Body of pancreas (tissue), 4 donors: ENCODE measurements at regions not wholly inside any gene's neighbourhood (a gene's known extent, or its start where the extent isn't known, plus 50 kb on each side); places are given as distances from the start of the nearest gene placed in this dataset.

Source experiments
- ATAC-seq: fragments of 150-250 bp; one replicate; pipeline ENCODE4 v1.9.1; 2016
- DNase-seq, 4 donors: peaks; one replicate each; pipeline ENCODE4 v3.0.0-alpha.2; 2019
- H3K27ac ChIP-seq, 4 donors: fragments of 200-600 bp; sonication (generic); 1 replicate in 3 of 4; 2 replicates in 1 of 4; pipeline versions ENCODE4 v1.5.1 to v1.6.1; 2016 to 2019; ENCODE audit warnings: mild to moderate bottlenecking in 1 of 4, mixed read lengths in 1 of 4, moderate library complexity in 1 of 4
- H3K27me3 ChIP-seq, 2 donors: fragments of 200-600 bp; sonication (generic); one replicate each; pipeline ENCODE4 v1.6.0; 2016; ENCODE audit warnings: mild to moderate bottlenecking in 1 of 2
- H3K36me3 ChIP-seq, 2 donors: fragments of 200-600 bp; sonication (generic); replicated peaks in 1 of 2; 2 replicates each; pipeline ENCODE4 v1.5.1; 2016; ENCODE audit warnings: low read depth in 2 of 2; ENCODE audit not compliant: insufficient read depth in 1 of 2
- H3K4me1 ChIP-seq: fragments of 200-600 bp; sonication (generic); one replicate; pipeline ENCODE4 v1.6.0; 2016
- H3K4me3 ChIP-seq, 2 donors: fragments of 200-600 bp; sonication (generic); 1 replicate in 1 of 2; 2 replicates in 1 of 2; pipeline ENCODE4 v1.5.1; 2016 to 2019
- H3K9me3 ChIP-seq, 3 donors: fragments of 200-600 bp; sonication (generic); 1 replicate in 2 of 3; 2 replicates in 1 of 3; pipeline ENCODE4 v1.5.1; 2016
- CTCF ChIP-seq, 7 experiments: fragments of 450-650 bp in 4 of 7; fragments of 200-600 bp in 3 of 7; sonication (generic) in 3 of 7; IDR thresholded peaks; one replicate each; pipeline ENCODE4 v1.5.1; 2016 to 2019; ENCODE audit warnings: antibody characterized with exemption in 7 of 7
- POLR2A ChIP-seq, 3 donors: fragments of 450-650 bp; IDR thresholded peaks; one replicate each; pipeline ENCODE4 v1.6.1; 2016; ENCODE audit warnings: antibody characterized with exemption in 3 of 3, mild to moderate bottlenecking in 2 of 3
- WGBS, 2 donors: methylation state at CpG; one replicate each; pipeline ENCODE4 v1.1.5; 2017; 5-methylcytosine and 5-hydroxymethylcytosine counted together
- intact Hi-C: fragments of 100-400 bp; cut with DNase I; formaldehyde crosslinking; loops from one replicate; pipeline ENCODE4 v1.15.1; 2023

- TF ChIP-seq CTCF (IDR thresholded peaks at IDR 0.05), result no peak
- TF ChIP-seq POLR2A (IDR thresholded peaks at IDR 0.05), result no peak
- H3K36me3 ChIP-seq, result no peaks in the 10 kb centered on the region
- WGBS, 2 donors, result 80 to 81% methylated on average over 9 of the region's 9 CpGs
- H3K27ac ChIP-seq, result no peak overlapping the region
- no peaks in the 10 kb centered on the region for H3K4me1 ChIP-seq
- intact Hi-C loops, result no loop called here
- no peaks in the 10 kb centered on the region for H3K27me3 ChIP-seq
- no peaks in the 10 kb centered on the region for H3K9me3 ChIP-seq
- DNase-seq, result no peak
- H3K4me3 ChIP-seq, result no peak overlapping the region
- no peak for ATAC-seq
Measured at GRCh38 chr21:38081708-38082107, 165.5 kb upstream of the KCNJ6 start.

- H3K27me3 ChIP-seq, result no peaks in the 10 kb centered on the region
- H3K36me3 ChIP-seq, result no peaks in the 10 kb centered on the region
- no peak overlapping the region for H3K4me3 ChIP-seq
- H3K4me1 ChIP-seq, result no peaks in the 10 kb centered on the region
- H3K27ac ChIP-seq, result no peak overlapping the region
- no peaks in the 10 kb centered on the region for H3K9me3 ChIP-seq
- intact Hi-C loops, result no loop called here
- ATAC-seq (no peak), DNase-seq (no peak)
- TF ChIP-seq POLR2A (IDR thresholded peaks at IDR 0.05) (no peak), CTCF (IDR thresholded peaks at IDR 0.05) (no peak)
- WGBS, 2 donors, result 72 to 75% methylated on average over 4 of the region's 4 CpGs
Measured at GRCh38 chr21:38082936-38083485, 166.8 kb upstream of the KCNJ6 start.

DNA sequence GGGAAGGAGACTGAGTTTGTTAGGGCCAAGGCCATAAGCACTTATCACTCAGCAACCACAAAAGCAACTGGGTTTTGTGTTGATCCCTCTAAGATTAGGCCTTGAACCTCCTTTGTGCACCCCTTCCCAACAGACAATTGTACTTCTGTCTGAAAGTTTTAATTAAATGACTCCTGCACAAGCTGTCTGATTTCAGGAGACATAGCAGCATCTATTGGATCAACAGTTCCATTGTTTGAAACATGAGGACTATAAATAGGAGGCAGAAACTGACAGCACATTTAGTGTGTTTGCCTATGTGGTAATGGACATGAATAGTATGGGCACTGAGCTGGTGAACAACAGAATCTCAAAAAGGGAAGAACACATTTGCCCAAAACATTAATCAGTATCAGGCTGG, 167.3 kb upstream of the KCNJ6 start:
- TF ChIP-seq POLR2A (IDR thresholded peaks at IDR 0.05) (no peak), CTCF (IDR thresholded peaks at IDR 0.05) (no peak)
- H3K27ac ChIP-seq, result no peak overlapping the region
- intact Hi-C loops, result no loop called here
- H3K27me3 ChIP-seq, result no peaks in the 10 kb centered on the region
- no peaks in the 10 kb centered on the region for H3K36me3 ChIP-seq
- DNase-seq (no peak), ATAC-seq (no peak)
- no peaks in the 10 kb centered on the region for H3K9me3 ChIP-seq
- no peak overlapping the region for H3K4me3 ChIP-seq
- no peaks in the 10 kb centered on the region for H3K4me1 ChIP-seq

DNA sequence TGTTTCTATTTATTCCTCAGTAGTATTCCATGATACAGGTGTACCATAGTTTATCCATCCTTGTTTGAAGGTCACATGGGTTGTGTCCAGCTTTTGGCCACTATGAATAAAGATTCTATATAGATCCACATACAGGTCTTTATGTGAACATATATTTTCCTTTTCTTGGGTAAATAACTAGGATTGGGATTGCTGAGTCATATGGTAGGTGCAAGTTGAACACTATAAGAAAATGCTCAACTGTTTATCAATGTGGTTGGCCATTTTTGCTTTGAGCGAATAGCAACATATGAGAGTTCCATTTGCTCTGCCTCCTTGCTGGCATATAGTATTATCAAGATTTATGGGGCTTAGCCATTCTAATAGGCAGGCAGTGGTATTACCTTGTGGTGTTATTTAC, 170.2 kb upstream of the KCNJ15 start:
- Histone ChIP-seq H3K9me3 (no peaks in the 10 kb centered on the region), H3K4me1 (no peaks in the 10 kb centered on the region), H3K4me3 (no peak overlapping the region), H3K27ac (no peak overlapping the region), H3K27me3 (no peaks in the 10 kb centered on the region), H3K36me3 (no peaks in the 10 kb centered on the region)
- WGBS, 2 donors, result 88 to 92% methylated on average over 1 of the region's 1 CpG
- TF ChIP-seq CTCF (IDR thresholded peaks at IDR 0.05) (no peak), POLR2A (IDR thresholded peaks at IDR 0.05) (no peak)
- ATAC-seq (no peak), DNase-seq (no peak)
- intact Hi-C loops, result no loop called here

- TF ChIP-seq POLR2A (IDR thresholded peaks at IDR 0.05) (no peak), CTCF (IDR thresholded peaks at IDR 0.05) (no peak)
- ATAC-seq (no peak), DNase-seq (no peak)
- no peak overlapping the region for H3K4me3 ChIP-seq
- H3K4me1 ChIP-seq, result no peaks in the 10 kb centered on the region
- H3K36me3 ChIP-seq, result no peaks in the 10 kb centered on the region
- WGBS, 2 donors, result 84 to 85% methylated on average over 13 of the region's 13 CpGs
- H3K27ac ChIP-seq, result no peak overlapping the region
- intact Hi-C loops, result no loop called here
- H3K27me3 ChIP-seq, result no peaks in the 10 kb centered on the region
- no peaks in the 10 kb centered on the region for H3K9me3 ChIP-seq
Measured at GRCh38 chr21:38088916-38089762, 167.7 kb upstream of the KCNJ15 start.
